GM12878 (cell line): ENCODE measurements at regions not wholly inside any gene's neighbourhood (a gene's known extent, or its start where the extent isn't known, plus 50 kb on each side); places are given as distances from the start of the nearest gene placed in this dataset.

Source experiments
- ATAC-seq: fragments of 200-7000 bp; cut with Tn5 transposase; 3 replicates; pipeline ENCODE4 v1.9.1; 2020; ENCODE audit warnings: mild to moderate bottlenecking, moderate library complexity
- BruUV-seq: library from RNA; stranded (reverse); fragments of 400-500 nt; replicated peaks from 2 replicates; lab custom pipeline; 2021; lab: Mats Ljungman, UMichigan
- CTCF ChIA-PET: fragments of 300-600 bp; sonication (Branson Sonifier 250); formaldehyde crosslinking; extraction: SDS; loops from one replicate; lab custom pipeline; 2021; ENCODE audit warnings: inconsistent platforms; lab: Yijun Ruan, JAX
- POLR2A ChIA-PET: fragments of 350-600 bp; formaldehyde crosslinking; extraction: SDS; loops from one replicate; lab custom pipeline; 2021; ENCODE audit warnings: inconsistent platforms; lab: Charles Lee
- RAD21 ChIA-PET: fragments of 300-600 bp; sonication (Branson Sonifier 250); formaldehyde crosslinking; loops from one replicate; lab custom pipeline; 2023; ENCODE audit warnings: antibody characterized with exemption; ENCODE audit not compliant: unreplicated experiment; lab: Charles Lee
- SMC1A ChIA-PET: fragments of 300-600 bp; sonication (Branson Sonifier 250); formaldehyde crosslinking; loops from one replicate; lab custom pipeline; 2023; ENCODE audit not compliant: unreplicated experiment, uncharacterized antibody; lab: Charles Lee
- DNase-seq: peaks from one replicate; pipeline ENCODE4 v3.0.0-alpha.2; 2011; ENCODE audit warnings: low read depth, low spot score
- FAIRE-seq: peaks from 3 replicates; lab custom pipeline; 2011; peaks lifted over from hg19 to GRCh38; lab: Jason Lieb, UNC
- H2AFZ ChIP-seq: 2 replicates; pipeline ENCODE4 v1.6.0; 2011; ENCODE audit warnings: low read depth, low read length, control low read depth; ENCODE audit not compliant: control insufficient read depth
- H3K27ac ChIP-seq: 2 replicates; pipeline ENCODE4 v1.5.1; 2011; ENCODE audit warnings: control low read depth; ENCODE audit not compliant: control insufficient read depth, insufficient read depth
- H3K27me3 ChIP-seq, 2 experiments: replicated peaks in 1 of 2; 2 replicates each; pipeline versions ENCODE4 v1.6.0 to v1.6.1; 2011; ENCODE audit warnings: low read length in 1 of 2; ENCODE audit not compliant: control insufficient read depth in 2 of 2, insufficient read depth in 2 of 2
- H3K36me3 ChIP-seq, 2 experiments: 2 replicates each; pipeline ENCODE4 v1.5.1; 2011; ENCODE audit warnings: low read length in 1 of 2; ENCODE audit not compliant: control insufficient read depth in 2 of 2, insufficient read depth in 2 of 2
- H3K4me1 ChIP-seq: 2 replicates; pipeline ENCODE4 v1.6.1; 2011; ENCODE audit warnings: mild to moderate bottlenecking, low read length, moderate library complexity, mixed read lengths; ENCODE audit not compliant: control insufficient read depth, insufficient read depth
- H3K4me2 ChIP-seq: 2 replicates; pipeline ENCODE4 v1.6.0; 2011; ENCODE audit warnings: control low read depth; ENCODE audit not compliant: control insufficient read depth, insufficient read depth
- H3K4me3 ChIP-seq: fragments of 200-600 bp; sonication (generic); 2 replicates; pipeline ENCODE4 v1.5.1; 2016
- H3K79me2 ChIP-seq: 2 replicates; pipeline ENCODE4 v1.6.0; 2011; ENCODE audit warnings: low read length; ENCODE audit not compliant: control insufficient read depth, insufficient read depth
- H3K9ac ChIP-seq: 2 replicates; pipeline ENCODE4 v1.8.0; 2011; ENCODE audit warnings: low read length, control low read depth, mixed read lengths; ENCODE audit not compliant: control insufficient read depth, insufficient read depth
- H3K9me3 ChIP-seq: replicated peaks from 3 replicates; pipeline ENCODE4 v1.5.1; 2011; ENCODE audit warnings: mild to moderate bottlenecking, low read length; ENCODE audit not compliant: control insufficient read depth, insufficient read depth
- H4K20me1 ChIP-seq: 2 replicates; pipeline ENCODE4 v1.6.0; 2011; ENCODE audit not compliant: control insufficient read depth, insufficient read depth
- ASH2L ChIP-seq: fragments of 300-600, 200-600 bp; sonication (generic); IDR thresholded peaks from 2 replicates; pipeline ENCODE4 v1.6.1; 2017; ENCODE audit warnings: low read depth, mild to moderate bottlenecking, borderline replicate concordance
- ATF7 ChIP-seq: fragments of 450-650 bp; IDR thresholded peaks from 2 replicates; pipeline ENCODE4 v1.6.1; 2016; ENCODE audit warnings: low read depth, mild to moderate bottlenecking
- BCL3 ChIP-seq: IDR thresholded peaks from 2 replicates; pipeline ENCODE4 v1.6.1; 2011; ENCODE audit warnings: borderline replicate concordance, low read depth, mild to moderate bottlenecking, moderate library complexity, low read length; ENCODE audit not compliant: insufficient read depth, poor library complexity, severe bottlenecking
- CBFB ChIP-seq: IDR thresholded peaks from 2 replicates; pipeline ENCODE4 v1.6.1; 2016; ENCODE audit warnings: antibody characterized with exemption, low read depth
- CHD4 ChIP-seq: fragments of 200-600 bp; sonication (generic); IDR thresholded peaks from 2 replicates; pipeline ENCODE4 v1.6.1; 2016; ENCODE audit warnings: mild to moderate bottlenecking
- CUX1 ChIP-seq: IDR thresholded peaks from 2 replicates; pipeline ENCODE4 v1.6.1; 2012; ENCODE audit warnings: improper control_type of control experiment, low read depth, low read length; ENCODE audit not compliant: insufficient replicate concordance
- FOXM1 ChIP-seq: IDR thresholded peaks from 2 replicates; pipeline ENCODE4 v1.6.1; 2012; ENCODE audit warnings: low read depth, mild to moderate bottlenecking, inconsistent platforms, low read length, moderate library complexity
- JUNB ChIP-seq: IDR thresholded peaks from 2 replicates; pipeline ENCODE4 v1.6.1; 2016; ENCODE audit warnings: antibody characterized with exemption, mild to moderate bottlenecking
- NFYA ChIP-seq: IDR thresholded peaks from 2 replicates; pipeline ENCODE4 v1.6.1; 2011; ENCODE audit warnings: low read depth, mild to moderate bottlenecking, low read length, improper control_type of control experiment, borderline replicate concordance
- NR2F1 ChIP-seq: fragments of 450-650 bp; conservative IDR thresholded peaks from 2 replicates; pipeline ENCODE4 v1.6.1; 2017; ENCODE audit warnings: mild to moderate bottlenecking
- RAD51 ChIP-seq: fragments of 450-650 bp; IDR thresholded peaks from 2 replicates; pipeline ENCODE4 v1.6.1; 2016; ENCODE audit warnings: moderate library complexity, mild to moderate bottlenecking, inconsistent platforms
- RELB ChIP-seq: fragments of 450-650 bp; IDR thresholded peaks from 2 replicates; pipeline ENCODE4 v1.6.1; 2017; ENCODE audit warnings: low read depth, mild to moderate bottlenecking, moderate library complexity
- SMAD1 ChIP-seq: fragments of 450-650 bp; IDR thresholded peaks from 2 replicates; pipeline ENCODE4 v1.6.1; 2018; ENCODE audit warnings: mild to moderate bottlenecking, low read depth; ENCODE audit not compliant: partially characterized antibody
- SMAD5 ChIP-seq: IDR thresholded peaks from 2 replicates; pipeline ENCODE4 v1.6.1; 2016; ENCODE audit warnings: antibody characterized with exemption, low read depth
- TARDBP ChIP-seq: IDR thresholded peaks from 2 replicates; pipeline ENCODE4 v1.6.1; 2016; ENCODE audit warnings: borderline replicate concordance
- TCF7 ChIP-seq: IDR thresholded peaks from 2 replicates; pipeline ENCODE4 v1.6.1; 2014; ENCODE audit warnings: antibody characterized with exemption, borderline replicate concordance
- ZNF207 ChIP-seq: fragments of 450-650 bp; IDR thresholded peaks from 2 replicates; pipeline ENCODE4 v1.6.1; 2014; ENCODE audit warnings: antibody characterized with exemption, mild to moderate bottlenecking, borderline replicate concordance
- ZNF217 ChIP-seq: fragments of 450-650 bp; IDR thresholded peaks from 2 replicates; pipeline ENCODE4 v1.6.1; 2017; ENCODE audit warnings: antibody characterized with exemption, mild to moderate bottlenecking
- WGBS: methylation state at CpG from one replicate; pipeline ENCODE4 v1.1.6; 2016; ENCODE audit warnings: low lambda C conversion rate; ENCODE audit not compliant: insufficient replicate concordance, insufficient coverage; ENCODE audit errors: missing lambda C conversion rate; 5-methylcytosine and 5-hydroxymethylcytosine counted together
- in situ Hi-C: fragments of 300-500 bp; cut with MboI; formaldehyde crosslinking; loops from 9 replicates; pipeline ENCODE4 v1.14.3; 2018; ENCODE audit warnings: mixed read lengths
- intact Hi-C: fragments of 100-400 bp; cut with micrococcal nuclease; formaldehyde crosslinking; loops from one replicate; pipeline ENCODE4 v1.14.2; 2022; ENCODE audit not compliant: unreplicated experiment

GRCh38 chr11:112790286-112790685 lies 170.9 kb upstream of the NCAM1 start:
- Histone ChIP-seq H4K20me1 (no peaks in the 10 kb centered on the region), H3K79me2 (no peaks in the 10 kb centered on the region), H3K4me1 (0 out of 2 replicates have a peak, but pooled peaks cover 3% of the 10 kb centered on the region), H3K9me3 (no peaks in the 10 kb centered on the region), H3K27ac (no peak overlapping the region), H3K4me3 (no peak overlapping the region), H3K4me2 (no peak overlapping the region), H3K27me3 (no peaks in the 10 kb centered on the region; a peak in 1 of 4 replicates), H3K9ac (no peak overlapping the region), H3K36me3 (no peaks in the 10 kb centered on the region), H2AFZ (no peak overlapping the region)
- in situ Hi-C loops = loop anchor here (5.0 kb wide), 1 partner anchor 203 kb away; no protein-coding TSS in a partner anchor
- DNase-seq (no peak), ATAC-seq (no peak), FAIRE-seq (no peak)
- POLR2A ChIA-PET = no interaction called here
- intact Hi-C loops = loop anchor here (10.0 kb wide), 1 partner anchor 565 kb away; the partner anchor contains the start of gene PTS
- CTCF ChIA-PET = interaction anchor here (0.6 to 4.9 kb wide), 5 partner anchors 202 to 1984 kb away, joined by 3 to 46 read pairs (median 3); no protein-coding TSS in a partner anchor
- SMC1A ChIA-PET = interaction anchor here (3.8 kb wide), 1 partner anchor 202 kb away, joined by 22 read pairs; no protein-coding TSS in a partner anchor
- RAD21 ChIA-PET = interaction anchor here (2.6 kb wide), 1 partner anchor 202 kb away, joined by 10 read pairs; no protein-coding TSS in a partner anchor
- WGBS = 15% methylated on average over 3 of the region's 3 CpGs
- BruUV-seq = no TSS peak
- TF ChIP-seq ATF7 (no peak), ZNF217 (no peak), TARDBP (no peak), JUNB (no peak), CUX1 (no peak), CBFB (no peak), RAD51 (no peak), FOXM1 (no peak), ZNF207 (no peak), RELB (no peak), NFYA (no peak), ASH2L (no peak), BCL3 (no peak), SMAD5 (no peak), SMAD1 (no peak), CHD4 (no peak), TCF7 (no peak), NR2F1 (no peak)
